HEK293 (cell line): ENCODE measurements at regions not wholly inside any gene's neighbourhood (a gene's known extent, or its start where the extent isn't known, plus 50 kb on each side); places are given as distances from the start of the nearest gene placed in this dataset.

ENCODE experiments used
- FEZF1 ChIP-seq: fragments of 450-650 bp; formaldehyde crosslinking; IDR thresholded peaks from 2 replicates; pipeline ENCODE4 v1.5.1; 2016; ENCODE audit warnings: missing biosample characterization, missing genetic modification characterization
- ZBTB10 ChIP-seq: fragments of 450-650 bp; formaldehyde crosslinking; IDR thresholded peaks from 2 replicates; pipeline ENCODE4 v1.5.1; 2016; ENCODE audit warnings: missing biosample characterization, missing genetic modification characterization
- ZBTB21 ChIP-seq: fragments of 450-650 bp; formaldehyde crosslinking; IDR thresholded peaks from 2 replicates; pipeline ENCODE4 v1.5.1; 2017; ENCODE audit warnings: missing biosample characterization, missing genetic modification characterization
- ZFP69B ChIP-seq: fragments of 450-650 bp; formaldehyde crosslinking; IDR thresholded peaks from 2 replicates; pipeline ENCODE4 v1.5.1; 2016; ENCODE audit warnings: missing biosample characterization, missing genetic modification characterization
- ZNF18 ChIP-seq: fragments of 450-650 bp; formaldehyde crosslinking; IDR thresholded peaks from 2 replicates; pipeline ENCODE4 v1.5.1; 2016; ENCODE audit warnings: missing biosample characterization, missing genetic modification characterization
- ZNF19 ChIP-seq: fragments of 450-650 bp; formaldehyde crosslinking; IDR thresholded peaks from 2 replicates; pipeline ENCODE4; 2016; ENCODE audit warnings: missing biosample characterization, missing genetic modification characterization, low read depth
- ZNF239 ChIP-seq: fragments of 450-650 bp; formaldehyde crosslinking; IDR thresholded peaks from 2 replicates; pipeline ENCODE4 v1.5.1; 2016; ENCODE audit warnings: missing biosample characterization, missing genetic modification characterization
- ZNF335 ChIP-seq: fragments of 450-650 bp; formaldehyde crosslinking; conservative IDR thresholded peaks from 2 replicates; pipeline ENCODE4 v1.5.1; 2016; ENCODE audit warnings: missing biosample characterization, missing genetic modification characterization
- ZNF423 ChIP-seq: fragments of 450-650 bp; formaldehyde crosslinking; IDR thresholded peaks from 2 replicates; pipeline ENCODE4 v1.5.1; 2016; ENCODE audit warnings: missing biosample characterization, missing genetic modification characterization
- ZNF473 ChIP-seq: fragments of 450-650 bp; formaldehyde crosslinking; IDR thresholded peaks from 2 replicates; pipeline ENCODE4 v1.5.1; 2017; ENCODE audit warnings: missing biosample characterization, missing genetic modification characterization
- ZNF48 ChIP-seq: fragments of 450-650 bp; formaldehyde crosslinking; IDR thresholded peaks from 2 replicates; pipeline ENCODE4 v1.5.1; 2016; ENCODE audit warnings: missing biosample characterization, missing genetic modification characterization
- ZNF529 ChIP-seq: fragments of 450-650 bp; formaldehyde crosslinking; IDR thresholded peaks from 2 replicates; pipeline ENCODE4 v1.5.1; 2017; ENCODE audit warnings: missing genetic modification characterization, missing biosample characterization; ENCODE audit not compliant: insufficient replicate concordance
- ZNF621 ChIP-seq: fragments of 450-650 bp; formaldehyde crosslinking; IDR thresholded peaks from 2 replicates; pipeline ENCODE4 v1.5.1; 2017; ENCODE audit warnings: missing biosample characterization, missing genetic modification characterization
- ZNF623 ChIP-seq: fragments of 450-650 bp; formaldehyde crosslinking; IDR thresholded peaks from 2 replicates; pipeline ENCODE4 v1.5.1; 2016; ENCODE audit warnings: missing biosample characterization, missing genetic modification characterization
- ZNF624 ChIP-seq: fragments of 450-650 bp; formaldehyde crosslinking; IDR thresholded peaks from 2 replicates; pipeline ENCODE4 v1.5.1; 2017; ENCODE audit warnings: missing biosample characterization, missing genetic modification characterization
- ZNF629 ChIP-seq: fragments of 450-650 bp; formaldehyde crosslinking; IDR thresholded peaks from 2 replicates; pipeline ENCODE4 v1.5.1; 2017; ENCODE audit warnings: missing biosample characterization, missing genetic modification characterization
- ZNF776 ChIP-seq: fragments of 450-650 bp; formaldehyde crosslinking; IDR thresholded peaks from 2 replicates; pipeline ENCODE4 v1.5.0; 2017; ENCODE audit warnings: missing biosample characterization, missing genetic modification characterization, borderline replicate concordance
- TF ChIP-seq, protein P1 (sequence below): fragments of 450-650 bp; formaldehyde crosslinking; IDR thresholded peaks from 2 replicates; pipeline ENCODE4 v1.5.1; 2016; ENCODE audit warnings: missing biosample characterization, missing genetic modification characterization
- TF ChIP-seq, protein P2 (sequence below): fragments of 450-650 bp; formaldehyde crosslinking; IDR thresholded peaks from 2 replicates; pipeline ENCODE4 v1.5.1; 2016; ENCODE audit warnings: missing biosample characterization, missing genetic modification characterization
- TF ChIP-seq, protein P3 (sequence below): fragments of 450-650 bp; formaldehyde crosslinking; IDR thresholded peaks from 2 replicates; pipeline ENCODE4 v1.5.1; 2016; ENCODE audit warnings: missing biosample characterization, missing genetic modification characterization
- TF ChIP-seq, protein P4 (sequence below): fragments of 450-650 bp; formaldehyde crosslinking; IDR thresholded peaks from 2 replicates; pipeline ENCODE4 v1.5.1; 2017; ENCODE audit warnings: missing biosample characterization, missing genetic modification characterization

- TF ChIP-seq ZNF629 (tag by site-specific recombination) (no peak), ZNF19 (tag by site-specific recombination) (no peak), ZNF18 (tag by site-specific recombination) (no peak), ZBTB10 (tag by site-specific recombination) (no peak), ZNF335 (tag by site-specific recombination) (0 out of 2 replicates have a peak, but pooled peaks have one; percentile 15), ZNF776 (tag by site-specific recombination) (no peak), ZNF529 (tag by site-specific recombination) (no peak), ZNF621 (no peak), ZNF624 (no peak), ZBTB21 (no peak), ZNF473 (no peak), ZNF623 (no peak), ZNF48 (tag by site-specific recombination) (no peak), ZNF239 (tag by site-specific recombination) (no peak), ZNF423 (tag by site-specific recombination) (no peak), ZFP69B (tag by site-specific recombination) (no peak), FEZF1 (tag by site-specific recombination) (no peak)
- TF ChIP-seq, protein P1, sequence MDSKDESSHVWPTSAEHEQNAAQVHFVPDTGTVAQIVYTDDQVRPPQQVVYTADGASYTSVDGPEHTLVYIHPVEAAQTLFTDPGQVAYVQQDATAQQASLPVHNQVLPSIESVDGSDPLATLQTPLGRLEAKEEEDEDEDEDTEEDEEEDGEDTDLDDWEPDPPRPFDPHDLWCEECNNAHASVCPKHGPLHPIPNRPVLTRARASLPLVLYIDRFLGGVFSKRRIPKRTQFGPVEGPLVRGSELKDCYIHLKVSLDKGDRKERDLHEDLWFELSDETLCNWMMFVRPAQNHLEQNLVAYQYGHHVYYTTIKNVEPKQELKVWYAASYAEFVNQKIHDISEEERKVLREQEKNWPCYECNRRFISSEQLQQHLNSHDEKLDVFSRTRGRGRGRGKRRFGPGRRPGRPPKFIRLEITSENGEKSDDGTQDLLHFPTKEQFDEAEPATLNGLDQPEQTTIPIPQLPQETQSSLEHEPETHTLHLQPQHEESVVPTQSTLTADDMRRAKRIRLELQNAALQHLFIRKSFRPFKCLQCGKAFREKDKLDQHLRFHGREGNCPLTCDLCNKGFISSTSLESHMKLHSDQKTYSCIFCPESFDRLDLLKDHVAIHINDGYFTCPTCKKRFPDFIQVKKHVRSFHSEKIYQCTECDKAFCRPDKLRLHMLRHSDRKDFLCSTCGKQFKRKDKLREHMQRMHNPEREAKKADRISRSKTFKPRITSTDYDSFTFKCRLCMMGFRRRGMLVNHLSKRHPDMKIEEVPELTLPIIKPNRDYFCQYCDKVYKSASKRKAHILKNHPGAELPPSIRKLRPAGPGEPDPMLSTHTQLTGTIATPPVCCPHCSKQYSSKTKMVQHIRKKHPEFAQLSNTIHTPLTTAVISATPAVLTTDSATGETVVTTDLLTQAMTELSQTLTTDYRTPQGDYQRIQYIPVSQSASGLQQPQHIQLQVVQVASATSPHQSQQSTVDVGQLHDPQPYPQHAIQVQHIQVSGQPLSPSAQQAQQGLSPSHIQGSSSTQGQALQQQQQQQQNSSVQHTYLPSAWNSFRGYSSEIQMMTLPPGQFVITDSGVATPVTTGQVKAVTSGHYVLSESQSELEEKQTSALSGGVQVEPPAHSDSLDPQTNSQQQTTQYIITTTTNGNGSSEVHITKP (tag by site-specific recombination) = peak; percentile 50; the same call in 1 of the 2 replicates
- TF ChIP-seq, protein P2, sequence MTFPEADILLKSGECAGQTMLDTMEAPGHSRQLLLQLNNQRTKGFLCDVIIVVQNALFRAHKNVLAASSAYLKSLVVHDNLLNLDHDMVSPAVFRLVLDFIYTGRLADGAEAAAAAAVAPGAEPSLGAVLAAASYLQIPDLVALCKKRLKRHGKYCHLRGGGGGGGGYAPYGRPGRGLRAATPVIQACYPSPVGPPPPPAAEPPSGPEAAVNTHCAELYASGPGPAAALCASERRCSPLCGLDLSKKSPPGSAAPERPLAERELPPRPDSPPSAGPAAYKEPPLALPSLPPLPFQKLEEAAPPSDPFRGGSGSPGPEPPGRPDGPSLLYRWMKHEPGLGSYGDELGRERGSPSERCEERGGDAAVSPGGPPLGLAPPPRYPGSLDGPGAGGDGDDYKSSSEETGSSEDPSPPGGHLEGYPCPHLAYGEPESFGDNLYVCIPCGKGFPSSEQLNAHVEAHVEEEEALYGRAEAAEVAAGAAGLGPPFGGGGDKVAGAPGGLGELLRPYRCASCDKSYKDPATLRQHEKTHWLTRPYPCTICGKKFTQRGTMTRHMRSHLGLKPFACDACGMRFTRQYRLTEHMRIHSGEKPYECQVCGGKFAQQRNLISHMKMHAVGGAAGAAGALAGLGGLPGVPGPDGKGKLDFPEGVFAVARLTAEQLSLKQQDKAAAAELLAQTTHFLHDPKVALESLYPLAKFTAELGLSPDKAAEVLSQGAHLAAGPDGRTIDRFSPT (tag by site-specific recombination) = no peak
- TF ChIP-seq, protein P3, sequence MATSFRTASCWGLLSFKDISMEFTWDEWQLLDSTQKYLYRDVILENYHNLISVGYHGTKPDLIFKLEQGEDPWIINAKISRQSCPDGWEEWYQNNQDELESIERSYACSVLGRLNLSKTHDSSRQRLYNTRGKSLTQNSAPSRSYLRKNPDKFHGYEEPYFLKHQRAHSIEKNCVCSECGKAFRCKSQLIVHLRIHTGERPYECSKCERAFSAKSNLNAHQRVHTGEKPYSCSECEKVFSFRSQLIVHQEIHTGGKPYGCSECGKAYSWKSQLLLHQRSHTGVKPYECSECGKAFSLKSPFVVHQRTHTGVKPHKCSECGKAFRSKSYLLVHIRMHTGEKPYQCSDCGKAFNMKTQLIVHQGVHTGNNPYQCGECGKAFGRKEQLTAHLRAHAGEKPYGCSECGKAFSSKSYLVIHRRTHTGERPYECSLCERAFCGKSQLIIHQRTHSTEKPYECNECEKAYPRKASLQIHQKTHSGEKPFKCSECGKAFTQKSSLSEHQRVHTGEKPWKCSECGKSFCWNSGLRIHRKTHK (tag by site-specific recombination) = no peak
- TF ChIP-seq, protein P4, sequence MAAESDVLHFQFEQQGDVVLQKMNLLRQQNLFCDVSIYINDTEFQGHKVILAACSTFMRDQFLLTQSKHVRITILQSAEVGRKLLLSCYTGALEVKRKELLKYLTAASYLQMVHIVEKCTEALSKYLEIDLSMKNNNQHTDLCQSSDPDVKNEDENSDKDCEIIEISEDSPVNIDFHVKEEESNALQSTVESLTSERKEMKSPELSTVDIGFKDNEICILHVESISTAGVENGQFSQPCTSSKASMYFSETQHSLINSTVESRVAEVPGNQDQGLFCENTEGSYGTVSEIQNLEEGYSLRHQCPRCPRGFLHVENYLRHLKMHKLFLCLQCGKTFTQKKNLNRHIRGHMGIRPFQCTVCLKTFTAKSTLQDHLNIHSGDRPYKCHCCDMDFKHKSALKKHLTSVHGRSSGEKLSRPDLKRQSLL (tag by site-specific recombination) = no peak
- TF ChIP-seq, all 188 proteins: peak for 12
Measured at GRCh38 chr16:51592001-51592501, 441.0 kb upstream of the SALL1 start (continued).
